IMR-90 (cell line): ENCODE measurements at regions not wholly inside any gene's neighbourhood (a gene's known extent, or its start where the extent isn't known, plus 50 kb on each side); places are given as distances from the start of the nearest gene placed in this dataset.

Experiments
- ATAC-seq: fragments of 200-7000 bp; cut with Tn5 transposase; 2 replicates; pipeline ENCODE4 v1.9.1; 2020; ENCODE audit warnings: low read depth, mild to moderate bottlenecking, moderate library complexity
- BruUV-seq: library from RNA; stranded (reverse); fragments of 400-500 nt; replicated peaks from 2 replicates; lab custom pipeline; 2021; lab: Mats Ljungman, UMichigan
- CTCF ChIA-PET: fragments of 300-600 bp; formaldehyde crosslinking; extraction: SDS; loops from one replicate; lab custom pipeline; 2021; ENCODE audit warnings: antibody characterized with exemption; lab: Yijun Ruan, JAX
- POLR2A ChIA-PET: fragments of 300-600 bp; sonication (Branson Sonifier 250); formaldehyde crosslinking; loops from one replicate; lab custom pipeline; 2022; ENCODE audit warnings: antibody characterized with exemption; ENCODE audit not compliant: unreplicated experiment; lab: Charles Lee
- DNase-seq: peaks from one replicate; pipeline ENCODE4 v3.0.0; 2013
- H2AFZ ChIP-seq: replicated peaks from 2 replicates; pipeline ENCODE3; 2013; ENCODE audit warnings: low read length, mild to moderate bottlenecking; ENCODE audit not compliant: poor library complexity
- H2AK5ac ChIP-seq: 2 replicates; pipeline ENCODE4 v1.6.1; 2013; ENCODE audit warnings: low read depth, low read length, inconsistent platforms
- H2AK9ac ChIP-seq: replicated peaks from 2 replicates; pipeline ENCODE3; 2013; ENCODE audit warnings: mild to moderate bottlenecking, low read depth, low read length, moderate library complexity; ENCODE audit not compliant: poor library complexity
- H2BK120ac ChIP-seq: 2 replicates; pipeline ENCODE4 v1.6.1; 2013; ENCODE audit warnings: low read depth, low read length, inconsistent platforms
- H2BK15ac ChIP-seq: 3 replicates; pipeline ENCODE4 v1.6.1; 2013; ENCODE audit warnings: low read depth, low read length, inconsistent platforms
- H2BK20ac ChIP-seq: 2 replicates; pipeline ENCODE4 v1.6.1; 2013; ENCODE audit warnings: low read depth, mild to moderate bottlenecking, inconsistent platforms, low read length, moderate library complexity
- H2BK5ac ChIP-seq: 2 replicates; pipeline ENCODE4 v1.6.1; 2013; ENCODE audit warnings: mild to moderate bottlenecking, low read depth, low read length, inconsistent platforms; ENCODE audit not compliant: poor library complexity, severe bottlenecking
- H3K14ac ChIP-seq: replicated peaks from 2 replicates; pipeline ENCODE4 v1.6.1; 2013; ENCODE audit warnings: low read depth, low read length, inconsistent platforms
- H3K18ac ChIP-seq: 2 replicates; pipeline ENCODE4 v1.6.1; 2013; ENCODE audit warnings: low read depth, low read length, control low read depth
- H3K23ac ChIP-seq: 2 replicates; pipeline ENCODE4 v1.6.1; 2013; ENCODE audit warnings: low read depth, low read length, inconsistent platforms
- H3K27ac ChIP-seq: 2 replicates; pipeline ENCODE4 v1.5.1; 2013; ENCODE audit warnings: mild to moderate bottlenecking, control low read depth, low read length; ENCODE audit not compliant: insufficient read depth
- H3K27me3 ChIP-seq: 2 replicates; pipeline ENCODE4 v1.6.1; 2013; ENCODE audit warnings: low read length; ENCODE audit not compliant: control insufficient read depth, insufficient read depth
- H3K36me3 ChIP-seq: 2 replicates; pipeline ENCODE4 v1.6.1; 2013; ENCODE audit warnings: low read length, mixed read lengths; ENCODE audit not compliant: control insufficient read depth, insufficient read depth
- H3K4ac ChIP-seq: 2 replicates; pipeline ENCODE4 v1.6.1; 2013; ENCODE audit warnings: low read depth, low read length, inconsistent platforms
- H3K4me1 ChIP-seq: 2 replicates; pipeline ENCODE4 v1.6.1; 2013; ENCODE audit warnings: low read length, mixed read lengths; ENCODE audit not compliant: control insufficient read depth, insufficient read depth
- H3K4me2 ChIP-seq: 2 replicates; pipeline ENCODE4 v1.6.1; 2013; ENCODE audit warnings: low read depth, mild to moderate bottlenecking, control low read depth, low read length, moderate library complexity
- H3K4me3 ChIP-seq: 2 replicates; pipeline ENCODE4 v1.5.1; 2013; ENCODE audit warnings: low read depth, mild to moderate bottlenecking, control low read depth, low read length, moderate library complexity; ENCODE audit not compliant: insufficient read depth
- H3K56ac ChIP-seq: 2 replicates; pipeline ENCODE4 v1.6.1; 2013; ENCODE audit warnings: low read length, inconsistent platforms; ENCODE audit not compliant: insufficient read depth; ENCODE audit errors: extremely low read depth
- H3K79me1 ChIP-seq, 2 experiments: 2 replicates each; pipeline ENCODE4 v1.6.1; 2013; ENCODE audit warnings: low read length in 2 of 2, inconsistent platforms in 1 of 2, low read depth in 1 of 2
- H3K9ac ChIP-seq: 2 replicates; pipeline ENCODE4 v1.6.1; 2013; ENCODE audit warnings: low read depth, low read length, control low read depth
- H3K9me1 ChIP-seq: 2 replicates; pipeline ENCODE4 v1.6.1; 2013; ENCODE audit warnings: low read length, inconsistent platforms; ENCODE audit not compliant: insufficient read depth
- H3K9me3 ChIP-seq: 2 replicates; pipeline ENCODE4 v1.6.1; 2013; ENCODE audit warnings: low read length; ENCODE audit not compliant: control insufficient read depth, insufficient read depth
- H4K20me1 ChIP-seq: 2 replicates; pipeline ENCODE4 v1.6.1; 2013; ENCODE audit warnings: low read length, inconsistent platforms; ENCODE audit not compliant: insufficient read depth
- H4K5ac ChIP-seq: 2 replicates; pipeline ENCODE4 v1.6.1; 2013; ENCODE audit warnings: mild to moderate bottlenecking, low read depth, low read length, control low read depth
- H4K8ac ChIP-seq, 2 experiments: 2 replicates each; pipeline ENCODE4 v1.6.1; 2013; ENCODE audit warnings: low read depth in 2 of 2, low read length in 2 of 2, control low read depth in 1 of 2, inconsistent platforms in 1 of 2
- H4K91ac ChIP-seq: 2 replicates; pipeline ENCODE4 v1.6.1; 2013; ENCODE audit warnings: low read depth, low read length, inconsistent platforms; ENCODE audit not compliant: insufficient read depth
- BHLHE40 ChIP-seq: fragments of 150-350 bp; IDR thresholded peaks from 2 replicates; pipeline ENCODE4 v1.6.1; 2016; ENCODE audit warnings: mild to moderate bottlenecking, low read depth, low read length
- CEBPB ChIP-seq: IDR thresholded peaks from 2 replicates; pipeline ENCODE4 v1.6.1; 2012; ENCODE audit warnings: low read depth, low read length, improper control_type of control experiment
- CHD1 ChIP-seq: IDR thresholded peaks from 2 replicates; pipeline ENCODE4 v1.6.1; 2012; ENCODE audit warnings: low read depth, low read length, improper control_type of control experiment
- ELK1 ChIP-seq: fragments of 150-350 bp; IDR thresholded peaks from 2 replicates; pipeline ENCODE4 v1.6.1; 2016; ENCODE audit warnings: low read depth, mild to moderate bottlenecking, low read length, moderate library complexity, borderline replicate concordance
- FOS ChIP-seq: fragments of 150-350 bp; IDR thresholded peaks from 2 replicates; pipeline ENCODE4 v1.6.1; 2016; ENCODE audit warnings: low read depth, low read length
- MAFK ChIP-seq: IDR thresholded peaks from 2 replicates; pipeline ENCODE4 v1.6.1; 2012; ENCODE audit warnings: low read depth, low read length, improper control_type of control experiment
- MAZ ChIP-seq: IDR thresholded peaks from 2 replicates; pipeline ENCODE4 v1.6.1; 2012; ENCODE audit warnings: low read depth, mild to moderate bottlenecking, low read length, improper control_type of control experiment, moderate library complexity, borderline replicate concordance
- MXI1 ChIP-seq: IDR thresholded peaks from 2 replicates; pipeline ENCODE4 v1.6.1; 2012; ENCODE audit warnings: low read depth, mild to moderate bottlenecking, low read length, moderate library complexity, borderline replicate concordance
- NFE2L2 ChIP-seq: fragments of 150-350 bp; IDR thresholded peaks from 2 replicates; pipeline ENCODE4 v1.6.1; 2016; ENCODE audit warnings: low read depth, mild to moderate bottlenecking, low read length
- POLR2A ChIP-seq: IDR thresholded peaks from 2 replicates; pipeline ENCODE4 v1.6.1; 2012; ENCODE audit warnings: mild to moderate bottlenecking, low read depth, low read length
- RAD21 ChIP-seq: IDR thresholded peaks from 2 replicates; pipeline ENCODE4 v1.6.1; 2012; ENCODE audit warnings: low read length, improper control_type of control experiment
- RFX5 ChIP-seq: IDR thresholded peaks from 2 replicates; pipeline ENCODE4 v1.8.0; 2012; ENCODE audit warnings: low read depth, mild to moderate bottlenecking, low read length, moderate library complexity
- WGBS, 2 experiments: methylation state at CpG; one replicate each; pipeline versions ENCODE4 v1.1.5 to v1.1.7; 2013; ENCODE audit warnings: missing lambda C conversion rate in 2 of 2; ENCODE audit not compliant: insufficient read length in 1 of 2; ENCODE audit errors: extremely low coverage in 2 of 2; 5-methylcytosine and 5-hydroxymethylcytosine counted together
- dilution Hi-C: fragments of 300-500 bp; cut with HindIII; formaldehyde crosslinking; loops from one replicate; pipeline ENCODE4 v1.14.3; 2018; ENCODE audit warnings: low sequenced_read_pairs; ENCODE audit not compliant: unreplicated experiment
- in situ Hi-C: fragments of 300-500 bp; cut with MboI; formaldehyde crosslinking; loops from 3 replicates; pipeline ENCODE4 v1.14.3; 2019; ENCODE audit warnings: low sequenced_read_pairs, inconsistent platforms, mixed read lengths
- intact Hi-C: fragments of 100-400 bp; cut with micrococcal nuclease; formaldehyde crosslinking; loops from 2 replicates; pipeline ENCODE4 v1.10.0; 2022
- TF ChIP-seq, protein P1 (sequence below): conservative IDR thresholded peaks from 2 replicates; pipeline ENCODE4 v1.5.1; 2012; ENCODE audit warnings: mild to moderate bottlenecking, low read depth, low read length, improper control_type of control experiment
- TF ChIP-seq, protein P2 (sequence below): fragments of 150-350 bp; IDR thresholded peaks from 2 replicates; pipeline ENCODE4 v1.6.1; 2017; ENCODE audit warnings: mild to moderate bottlenecking, antibody characterized with exemption, low read length, low read depth

GRCh38 chr4:55270481-55270880, 75.6 kb upstream of the SRD5A3 start:
- POLR2A ChIA-PET = no interaction called here
- H3K79me1 ChIP-seq = no peaks in the 10 kb centered on the region
- H4K5ac ChIP-seq = no peak overlapping the region
- TF ChIP-seq, protein P1, sequence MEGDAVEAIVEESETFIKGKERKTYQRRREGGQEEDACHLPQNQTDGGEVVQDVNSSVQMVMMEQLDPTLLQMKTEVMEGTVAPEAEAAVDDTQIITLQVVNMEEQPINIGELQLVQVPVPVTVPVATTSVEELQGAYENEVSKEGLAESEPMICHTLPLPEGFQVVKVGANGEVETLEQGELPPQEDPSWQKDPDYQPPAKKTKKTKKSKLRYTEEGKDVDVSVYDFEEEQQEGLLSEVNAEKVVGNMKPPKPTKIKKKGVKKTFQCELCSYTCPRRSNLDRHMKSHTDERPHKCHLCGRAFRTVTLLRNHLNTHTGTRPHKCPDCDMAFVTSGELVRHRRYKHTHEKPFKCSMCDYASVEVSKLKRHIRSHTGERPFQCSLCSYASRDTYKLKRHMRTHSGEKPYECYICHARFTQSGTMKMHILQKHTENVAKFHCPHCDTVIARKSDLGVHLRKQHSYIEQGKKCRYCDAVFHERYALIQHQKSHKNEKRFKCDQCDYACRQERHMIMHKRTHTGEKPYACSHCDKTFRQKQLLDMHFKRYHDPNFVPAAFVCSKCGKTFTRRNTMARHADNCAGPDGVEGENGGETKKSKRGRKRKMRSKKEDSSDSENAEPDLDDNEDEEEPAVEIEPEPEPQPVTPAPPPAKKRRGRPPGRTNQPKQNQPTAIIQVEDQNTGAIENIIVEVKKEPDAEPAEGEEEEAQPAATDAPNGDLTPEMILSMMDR = no peak
- TF ChIP-seq CHD1 (no peak), RAD21 (no peak), FOS (no peak), BHLHE40 (no peak), RFX5 (no peak), CEBPB (no peak), POLR2A (no peak), MAZ (no peak), NFE2L2 (no peak), MAFK (no peak), ELK1 (no peak), MXI1 (no peak)
- TF ChIP-seq, protein P2, sequence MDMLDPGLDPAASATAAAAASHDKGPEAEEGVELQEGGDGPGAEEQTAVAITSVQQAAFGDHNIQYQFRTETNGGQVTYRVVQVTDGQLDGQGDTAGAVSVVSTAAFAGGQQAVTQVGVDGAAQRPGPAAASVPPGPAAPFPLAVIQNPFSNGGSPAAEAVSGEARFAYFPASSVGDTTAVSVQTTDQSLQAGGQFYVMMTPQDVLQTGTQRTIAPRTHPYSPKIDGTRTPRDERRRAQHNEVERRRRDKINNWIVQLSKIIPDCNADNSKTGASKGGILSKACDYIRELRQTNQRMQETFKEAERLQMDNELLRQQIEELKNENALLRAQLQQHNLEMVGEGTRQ = no peak
- H3K4me1 ChIP-seq = no peaks in the 10 kb centered on the region
- no peaks in the 10 kb centered on the region for H3K9me3 ChIP-seq
- H4K20me1 ChIP-seq = no peaks in the 10 kb centered on the region
- dilution Hi-C loops (no loop called here), intact Hi-C loops (no loop called here), in situ Hi-C loops (no loop called here)
- H2BK120ac ChIP-seq = no peak overlapping the region
- H3K14ac ChIP-seq = no peak overlapping the region
- H3K4ac ChIP-seq = no peak overlapping the region
- no peak overlapping the region for H3K23ac ChIP-seq
- no peak overlapping the region for H3K56ac ChIP-seq
- H2AK9ac ChIP-seq = no peak overlapping the region
- no peaks in the 10 kb centered on the region for H3K9me1 ChIP-seq
- H3K27me3 ChIP-seq = peaks cover 6% of the 10 kb centered on the region
- H4K91ac ChIP-seq = no peak overlapping the region
- no peak overlapping the region for H3K4me2 ChIP-seq
- H3K27ac ChIP-seq = no peak overlapping the region
- H3K18ac ChIP-seq = no peak overlapping the region
- DNase-seq (no peak), ATAC-seq (no peak)
- no peak overlapping the region for H4K8ac ChIP-seq
- no peak overlapping the region for H2BK15ac ChIP-seq
- H2BK20ac ChIP-seq = no peak overlapping the region
- H2BK5ac ChIP-seq = no peak overlapping the region
- no peak overlapping the region for H2AK5ac ChIP-seq
- CTCF ChIA-PET = interaction anchor here (0.6 kb wide), 1 partner anchor 481 kb away, joined by 4 read pairs; no protein-coding TSS in a partner anchor
- no TSS peak for BruUV-seq
- H3K36me3 ChIP-seq = no peaks in the 10 kb centered on the region
- no peak overlapping the region for H3K9ac ChIP-seq
- no peak overlapping the region for H2AFZ ChIP-seq
- H3K4me3 ChIP-seq = no peak overlapping the region
- WGBS, 2 experiments = no CpG with 5 or more reads among the region's 2 CpGs
